ENCODE measurements at regions not wholly inside any gene's neighbourhood (a gene's known extent, or its start where the extent isn't known, plus 50 kb on each side); places are given as distances from the start of the nearest gene placed in this dataset.
A peak's percentile ranks its signal among the peaks of the same experiment; 100 is the strongest.

DNA sequence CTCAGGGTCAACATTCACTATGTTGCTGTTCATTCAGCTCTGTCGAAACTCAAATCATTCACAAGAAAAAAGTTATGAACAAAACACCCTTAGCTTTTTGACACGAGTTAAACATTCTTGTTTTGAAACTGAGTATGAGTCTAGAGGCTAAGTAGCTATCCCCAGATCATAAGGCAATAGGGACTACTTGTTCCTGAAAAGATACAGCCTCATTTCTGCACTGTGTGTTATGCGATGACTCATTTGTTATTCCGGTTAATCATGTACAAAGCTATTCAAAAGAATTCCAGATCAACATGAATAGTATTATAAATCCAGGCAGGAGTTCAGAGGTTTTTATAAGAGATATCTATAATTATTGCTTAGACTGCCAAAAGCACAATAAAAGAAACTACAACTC is 908.0 kb downstream of the QKI start:
- DNase-seq (ENCODE audit: low spot score in 2 of 2): no peak
- WGBS, 2 donors: 17 to 32% methylated on average over 4 of the region's 4 CpGs
- TF ChIP-seq POLR2A (IDR thresholded peaks at IDR 0.05) (no peak), CTCF (IDR thresholded peaks at IDR 0.05) (no peak), EP300 (IDR thresholded peaks at IDR 0.05) (peak in 1 of 2 donors; percentile 91)
- peak overlapping the region in 3 of 4 donors; percentile 62 to 85 (median 84) for H3K27ac ChIP-seq
- peaks cover 0 to 5% (median 0%) of the 10 kb centered on the region in 4 donors for H3K9me3 ChIP-seq
- H3K36me3 ChIP-seq: no peaks in the 10 kb centered on the region
- H3K4me1 ChIP-seq: peaks cover 0 to 6% (median 0%) of the 10 kb centered on the region in 4 donors
- H3K4me3 ChIP-seq: no peak overlapping the region
- H3K27me3 ChIP-seq: no peaks in the 10 kb centered on the region

DNA sequence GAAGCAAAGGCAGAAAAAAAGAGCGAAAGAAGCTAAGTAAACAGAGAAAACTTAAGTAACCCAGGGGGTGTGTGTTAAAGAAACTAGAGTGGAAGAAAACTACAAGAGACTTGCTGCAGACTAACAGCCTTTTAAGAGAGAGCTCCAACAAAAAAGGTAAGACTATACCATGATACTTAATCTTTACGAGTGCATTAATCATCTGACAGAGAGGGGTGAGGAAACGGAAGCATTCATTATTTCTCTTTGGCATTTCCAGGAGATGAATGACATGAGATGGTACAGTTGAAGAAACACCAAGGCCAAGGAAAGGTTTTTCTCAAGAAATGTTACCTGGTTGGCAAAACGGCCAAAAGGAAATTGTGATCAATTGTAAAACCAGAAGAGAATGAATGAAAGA is 906.8 kb downstream of the QKI start:
- Histone ChIP-seq H3K27ac (peak overlapping the region in 2 of 4 donors; percentile 84 to 85), H3K9me3 (peaks cover 0 to 5% (median 0%) of the 10 kb centered on the region in 4 donors), H3K4me1 (peaks cover 0 to 6% (median 0%) of the 10 kb centered on the region in 4 donors), H3K4me3 (no peak overlapping the region), H3K36me3 (no peaks in the 10 kb centered on the region), H3K27me3 (no peaks in the 10 kb centered on the region)
- no peak for DNase-seq (ENCODE audit: low spot score in 2 of 2)
- WGBS, 2 donors: 93 to 94% methylated on average over 4 of the region's 4 CpGs
- TF ChIP-seq EP300 (IDR thresholded peaks at IDR 0.05) (no peak), POLR2A (IDR thresholded peaks at IDR 0.05) (no peak), CTCF (IDR thresholded peaks at IDR 0.05) (no peak)

DNA sequence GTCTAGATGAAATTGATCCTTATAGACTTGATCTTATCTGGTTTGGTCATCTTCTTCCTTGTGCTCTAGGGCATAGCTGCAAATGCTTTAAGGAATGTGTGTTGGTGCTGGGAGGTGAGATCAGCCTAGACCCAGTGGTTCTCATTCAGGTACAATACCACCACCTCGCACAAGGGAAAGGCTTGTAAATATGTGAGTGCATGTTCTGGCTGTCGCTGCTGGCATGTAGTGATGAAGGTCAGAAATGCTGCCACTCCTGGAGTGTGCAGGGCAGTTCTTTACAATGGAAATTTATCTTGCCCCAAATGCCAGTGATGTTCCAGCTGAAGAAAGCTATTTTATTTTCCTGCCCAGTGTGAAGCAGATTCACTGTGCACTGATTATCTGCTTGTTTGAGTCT is 900.9 kb downstream of the QKI start:
- no peak overlapping the region for H3K27ac ChIP-seq
- no peaks in the 10 kb centered on the region for H3K36me3 ChIP-seq
- TF ChIP-seq EP300 (IDR thresholded peaks at IDR 0.05): no peak
- TF ChIP-seq CTCF (IDR thresholded peaks at IDR 0.05): no peak
- TF ChIP-seq POLR2A (IDR thresholded peaks at IDR 0.05): no peak
- no peaks in the 10 kb centered on the region for H3K27me3 ChIP-seq
- H3K9me3 ChIP-seq: peaks cover 0 to 5% (median 0%) of the 10 kb centered on the region in 4 donors
- H3K4me1 ChIP-seq: no peaks in the 10 kb centered on the region
- WGBS, 2 donors: 52 to 73% methylated on average over 2 of the region's 2 CpGs
- no peak for DNase-seq (ENCODE audit: low spot score in 2 of 2)
- H3K4me3 ChIP-seq: no peak overlapping the region

DNA sequence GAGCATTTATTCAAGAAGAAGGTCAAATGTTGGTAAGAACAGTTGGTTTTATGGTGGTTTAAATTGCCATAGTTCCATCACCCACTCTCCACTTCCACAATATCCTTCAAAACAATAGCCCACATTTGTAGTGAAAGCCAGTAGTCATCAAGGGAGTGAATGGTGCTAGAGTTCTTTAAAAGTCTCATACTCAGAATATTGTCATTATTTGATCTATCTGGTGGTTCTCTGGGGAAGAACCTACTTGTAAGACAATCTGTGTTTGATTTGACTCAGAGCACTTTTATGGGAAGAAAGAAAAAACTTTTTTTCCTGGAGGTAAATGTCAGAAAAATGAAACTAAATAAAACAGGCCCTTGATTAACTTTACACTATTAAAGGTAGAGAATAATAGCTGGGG is 893.8 kb downstream of the QKI start:
- Histone ChIP-seq H3K4me1 (peaks cover 0 to 6% (median 0%) of the 10 kb centered on the region in 4 donors), H3K36me3 (no peaks in the 10 kb centered on the region), H3K4me3 (no peak overlapping the region), H3K27me3 (no peaks in the 10 kb centered on the region), H3K27ac (no peak overlapping the region), H3K9me3 (peaks cover 0 to 15% (median 5%) of the 10 kb centered on the region in 4 donors)
- no peak for TF ChIP-seq EP300 (IDR thresholded peaks at IDR 0.05)
- TF ChIP-seq POLR2A (IDR thresholded peaks at IDR 0.05): no peak
- no peak for TF ChIP-seq CTCF (IDR thresholded peaks at IDR 0.05)
- no peak for DNase-seq (ENCODE audit: low spot score in 2 of 2)

DNA sequence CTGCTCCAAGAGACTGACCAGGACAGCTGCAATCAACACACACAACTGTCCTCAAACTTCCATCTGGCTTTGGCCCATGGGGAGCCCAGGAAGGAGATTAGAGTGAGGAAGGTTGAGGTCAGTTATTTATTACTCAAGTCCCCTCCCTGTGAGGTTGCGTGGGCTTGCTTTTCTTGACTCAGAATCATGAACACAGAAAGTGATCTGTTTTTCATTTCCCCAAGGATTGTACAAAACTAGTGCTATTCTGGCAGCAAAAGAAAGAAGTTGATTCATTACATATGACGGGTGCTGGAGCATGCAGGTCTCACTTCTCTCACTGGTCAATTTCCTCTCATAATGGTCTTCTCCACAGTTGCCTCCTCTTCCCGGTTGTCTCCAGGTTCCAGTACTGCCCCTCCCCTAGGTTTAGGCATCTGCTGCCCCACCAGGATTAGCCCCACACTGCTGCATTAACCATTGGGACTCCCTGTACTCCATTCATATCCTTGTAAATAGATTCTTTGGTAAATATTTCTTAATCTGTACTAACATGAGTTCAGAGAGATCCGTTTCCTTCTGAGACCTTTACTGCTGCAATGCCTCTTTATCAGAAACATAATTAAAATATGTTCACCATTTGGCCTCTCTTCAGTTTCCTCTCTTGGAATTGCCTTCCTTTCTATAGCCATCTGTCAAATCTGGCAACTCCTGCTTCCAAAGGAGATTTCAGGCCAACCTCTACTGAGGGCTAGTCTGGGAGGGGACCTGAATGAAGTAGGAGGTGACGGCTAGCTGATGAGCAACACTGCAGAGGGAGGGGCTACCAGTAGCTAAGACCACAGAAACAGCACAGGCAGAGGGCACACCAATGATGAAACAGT is 888.8 kb downstream of the QKI start:
- H3K27ac ChIP-seq: peak overlapping the region in 3 of 4 donors; percentile 5 to 64 (median 54)
- peaks cover 0 to 13% (median 0%) of the 10 kb centered on the region in 4 donors for H3K4me1 ChIP-seq
- H3K9me3 ChIP-seq: no peaks in the 10 kb centered on the region
- no peak for TF ChIP-seq CTCF (IDR thresholded peaks at IDR 0.05)
- TF ChIP-seq EP300 (IDR thresholded peaks at IDR 0.05): peak in 1 of 2 donors; percentile 57
- DNase-seq (ENCODE audit: low spot score in 2 of 2): peak; percentile 44 to 57
- 18 to 19% methylated on average over 5 of the region's 5 CpGs for WGBS, 2 donors
- no peak overlapping the region for H3K4me3 ChIP-seq
- no peaks in the 10 kb centered on the region for H3K36me3 ChIP-seq
- H3K27me3 ChIP-seq: no peaks in the 10 kb centered on the region

Measured in tibial nerve (tissue), 4 donors.